Right lobe of liver (tissue), 6 donors: ENCODE measurements at regions not wholly inside any gene's neighbourhood (a gene's known extent, or its start where the extent isn't known, plus 50 kb on each side); places are given as distances from the start of the nearest gene placed in this dataset.
"Not testable (repeated sequence)": the region's sequence is repeated elsewhere in the genome, so short reads cannot be mapped to it uniquely, and the experiment has no call there.

Experiments
- ATAC-seq, 4 donors: fragments of 200-7000 bp; cut with Tn5 transposase; one replicate each; pipeline ENCODE4 v1.9.1; 2020; ENCODE audit warnings: mild to moderate bottlenecking in 4 of 4, moderate library complexity in 4 of 4
- DNase-seq, 3 donors: peaks; one replicate each; pipeline ENCODE4 v3.0.0-alpha.2; 2020
- H3K27ac ChIP-seq, 3 donors: fragments of 200-600 bp; one replicate each; pipeline ENCODE4 v1.8.0; 2022
- H3K27me3 ChIP-seq, 2 donors: fragments of 200-600 bp; one replicate each; pipeline ENCODE4 v1.8.0; 2022
- H3K36me3 ChIP-seq, 4 donors: fragments of 200-600 bp; sonication (generic) in 1 of 4; one replicate each; pipeline versions ENCODE4 v1.5.1 to v1.8.0; 2017 to 2022; ENCODE audit warnings: control low read depth in 1 of 4
- H3K4me1 ChIP-seq, 4 donors: fragments of 200-600 bp; sonication (generic) in 1 of 4; one replicate each; pipeline versions ENCODE4 v1.5.1 to v1.8.0; 2017 to 2022; ENCODE audit warnings: control low read depth in 1 of 4
- H3K4me3 ChIP-seq, 3 donors: fragments of 200-600 bp; one replicate each; pipeline ENCODE4 v1.8.0; 2022
- H3K9me3 ChIP-seq, 4 donors: fragments of 200-600 bp; sonication (generic) in 1 of 4; one replicate each; pipeline versions ENCODE4 v1.5.1 to v1.8.0; 2017 to 2022; ENCODE audit warnings: control low read depth in 1 of 4
- CTCF ChIP-seq, 4 donors: fragments of 200-600 bp in 3 of 4; fragments of 450-650 bp in 1 of 4; IDR thresholded peaks; one replicate each; pipeline versions ENCODE4 v1.5.1 to v1.8.0; 2016 to 2022; ENCODE audit warnings: antibody characterized with exemption in 4 of 4, mild to moderate bottlenecking in 2 of 4
- POLR2A ChIP-seq: fragments of 450-650 bp; IDR thresholded peaks from one replicate; pipeline ENCODE4 v1.6.1; 2017; ENCODE audit warnings: antibody characterized with exemption, mild to moderate bottlenecking
- WGBS: methylation state at CpG from one replicate; pipeline ENCODE4 v1.1.6; 2018; ENCODE audit warnings: low coverage, low lambda C conversion rate; ENCODE audit not compliant: insufficient coverage; ENCODE audit errors: missing lambda C conversion rate; 5-methylcytosine and 5-hydroxymethylcytosine counted together
- intact Hi-C, 2 donors: fragments of 100-400 bp; cut with DNase I; formaldehyde crosslinking; loops; one replicate each; pipeline versions ENCODE4 v1.11.2 to v1.14.1; 2022
- donor health status: DM: no; HTN: yes; CAD: no.
- donor health status: DM: no; HTN: no; CAD: no.
- donor health status: DM: no; HTN: no; CAD: no.
- donor health status: DM: no; HTN: yes; CAD: no.
- donor health status: DM: no; HTN: yes; CAD: no.

GRCh38 chr18:5709476-5710095, 165.8 kb upstream of the EPB41L3 start:
- DNase-seq (no peak), ATAC-seq (no peak)
- Histone ChIP-seq H3K4me1 (no peaks in the 10 kb centered on the region), H3K36me3 (no peaks in the 10 kb centered on the region), H3K4me3 (no peak overlapping the region), H3K27ac (no peak overlapping the region), H3K27me3 (no peaks in the 10 kb centered on the region), H3K9me3 (no peaks in the 10 kb centered on the region)
- 36% methylated on average over 8 of the region's 8 CpGs for WGBS
- no peak for TF ChIP-seq POLR2A
- TF ChIP-seq CTCF (IDR thresholded peaks at IDR 0.05) = no peak
- intact Hi-C loops = no loop called here

- no peak overlapping the region for H3K27ac ChIP-seq
- no peak for ATAC-seq
- H3K4me3 ChIP-seq = no peak overlapping the region
- intact Hi-C loops = no loop called here
- TF ChIP-seq CTCF (IDR thresholded peaks at IDR 0.05) (no peak), POLR2A (no peak)
- H3K4me1 ChIP-seq = no peaks in the 10 kb centered on the region
- WGBS = 36% methylated on average over 3 of the region's 3 CpGs
- H3K27me3 ChIP-seq = no peaks in the 10 kb centered on the region
- no peaks in the 10 kb centered on the region for H3K36me3 ChIP-seq
- no peak for DNase-seq
- H3K9me3 ChIP-seq = no peaks in the 10 kb centered on the region
Measured at GRCh38 chr18:5707586-5707985, 163.8 kb upstream of the EPB41L3 start.

GRCh38 chr18:5705393-5705792, 161.6 kb upstream of the EPB41L3 start:
- H3K27me3 ChIP-seq = no peaks in the 10 kb centered on the region
- H3K27ac ChIP-seq = no peak overlapping the region
- intact Hi-C loops = no loop called here
- H3K4me1 ChIP-seq = no peaks in the 10 kb centered on the region
- no peak for DNase-seq
- no peak overlapping the region for H3K4me3 ChIP-seq
- no peak for ATAC-seq
- no peaks in the 10 kb centered on the region for H3K36me3 ChIP-seq
- WGBS = 83% methylated on average over 5 of the region's 5 CpGs
- no peak for TF ChIP-seq POLR2A
- no peak for TF ChIP-seq CTCF (IDR thresholded peaks at IDR 0.05)
- no peaks in the 10 kb centered on the region for H3K9me3 ChIP-seq

GRCh38 chr18:5704847-5705246, 161.1 kb upstream of the EPB41L3 start:
- intact Hi-C loops = no loop called here

GRCh38 chr18:5702016-5702415, 158.2 kb upstream of the EPB41L3 start:
- H3K27me3 ChIP-seq, ATAC-seq, H3K36me3 ChIP-seq, intact Hi-C loops, DNase-seq, H3K27ac ChIP-seq, H3K4me1 ChIP-seq, H3K4me3 ChIP-seq, H3K9me3 ChIP-seq: not testable (repeated sequence)
- WGBS = 81% methylated on average over 6 of the region's 7 CpGs

More at GRCh38 chr18:5704847-5705246, 161.1 kb upstream of the EPB41L3 start:
- Histone ChIP-seq H3K4me3 (no peak overlapping the region), H3K4me1 (no peaks in the 10 kb centered on the region), H3K36me3 (no peaks in the 10 kb centered on the region), H3K27me3 (no peaks in the 10 kb centered on the region), H3K27ac (no peak overlapping the region), H3K9me3 (no peaks in the 10 kb centered on the region)
- no peak for DNase-seq
- 54% methylated on average over 3 of the region's 4 CpGs for WGBS
- ATAC-seq = peak in 1 of 4 donors; percentile 20
- TF ChIP-seq CTCF (IDR thresholded peaks at IDR 0.05) = no peak
- no peak for TF ChIP-seq POLR2A
